NCI-H82 treated with DMSO at 0.1 percent for 48 hours (cell line): ENCODE measurements at regions not wholly inside any gene's neighbourhood (a gene's known extent, or its start where the extent isn't known, plus 50 kb on each side); places are given as distances from the start of the nearest gene placed in this dataset.

Experiments used
- DNase-seq: peaks from one replicate; lab custom pipeline; 2025; ENCODE audit not compliant: unreplicated experiment; lab: John Stamatoyannopoulos, UW

DNA sequence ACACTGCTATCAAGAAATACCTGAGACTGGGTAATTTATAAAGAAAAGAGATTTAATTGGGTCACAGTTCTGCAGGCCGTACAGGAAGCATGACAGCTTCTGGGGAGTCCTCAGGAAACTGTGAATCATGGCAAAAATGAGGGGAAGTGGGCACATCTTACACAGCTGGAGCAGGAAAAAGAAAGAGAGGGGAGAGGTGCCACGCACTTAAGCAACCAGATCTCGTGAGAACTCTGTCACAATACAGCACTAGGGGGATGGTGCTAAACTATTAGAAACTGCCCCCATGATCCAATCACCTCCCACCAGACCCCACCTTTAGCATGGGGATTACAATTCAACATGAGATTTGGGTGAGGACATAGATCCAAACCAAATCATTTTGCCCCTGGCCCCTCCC lies 105.5 kb upstream of the CPLX2 start:
- no peak for DNase-seq

DNA sequence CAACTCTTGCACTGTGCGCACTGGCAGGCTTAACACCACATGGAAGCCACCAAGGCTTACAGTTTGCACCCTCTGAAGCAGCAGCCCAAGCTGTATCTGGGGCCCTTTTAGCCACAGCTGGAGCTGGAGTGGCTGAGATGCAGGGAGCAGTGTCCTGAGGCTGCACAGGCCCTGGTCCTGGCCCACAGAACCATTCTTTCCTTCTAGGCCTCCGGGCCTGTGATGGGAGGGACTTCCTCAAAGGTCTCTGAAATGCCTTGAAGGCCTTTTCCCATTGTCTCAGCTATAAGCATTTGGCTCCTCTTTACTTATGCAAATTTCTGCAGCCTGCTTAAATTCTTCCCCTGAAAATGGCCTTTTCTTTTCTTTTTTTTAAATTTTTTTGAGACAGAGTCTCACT lies 104.4 kb upstream of the CPLX2 start:
- DNase-seq: no peak

DNA sequence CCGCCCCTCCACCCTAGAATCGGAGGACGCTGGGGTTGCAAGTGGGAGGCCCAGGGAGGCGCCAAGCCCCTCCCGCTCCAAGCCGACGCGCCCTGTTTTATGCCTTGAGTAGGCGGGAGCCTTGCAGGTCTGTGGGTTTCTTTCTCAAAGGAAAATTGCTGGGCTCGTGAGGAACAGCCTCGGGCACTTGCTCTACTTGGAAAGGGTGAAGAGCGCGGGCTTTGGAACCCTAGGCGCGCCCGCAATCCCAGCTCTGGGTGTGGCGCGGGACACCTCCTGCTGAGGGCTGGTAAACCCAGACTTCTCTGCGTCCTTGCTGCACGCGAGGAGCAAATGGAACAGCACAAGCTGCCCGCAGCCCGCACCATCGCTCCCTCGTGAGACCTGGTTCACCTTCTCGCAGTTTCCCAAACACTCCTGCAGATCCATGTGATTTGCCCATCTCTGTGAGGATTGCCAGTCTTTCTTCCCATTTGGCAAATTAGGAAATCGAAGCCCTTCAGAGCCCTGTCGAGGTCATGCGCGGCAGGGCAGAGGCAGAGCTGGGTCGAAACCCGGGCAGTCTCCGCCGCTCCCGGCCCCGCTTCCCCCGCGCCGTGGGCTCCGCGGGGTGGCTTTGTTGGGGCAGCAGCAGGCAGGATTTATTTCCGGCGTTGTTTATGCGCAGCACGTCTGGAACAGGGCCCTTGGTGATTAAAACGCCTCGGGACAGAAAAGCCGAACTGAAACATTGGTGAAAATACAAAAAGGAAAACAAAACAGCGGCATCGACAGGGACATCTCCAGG lies 98.4 kb upstream of the CPLX2 start:
- no peak for DNase-seq

DNA sequence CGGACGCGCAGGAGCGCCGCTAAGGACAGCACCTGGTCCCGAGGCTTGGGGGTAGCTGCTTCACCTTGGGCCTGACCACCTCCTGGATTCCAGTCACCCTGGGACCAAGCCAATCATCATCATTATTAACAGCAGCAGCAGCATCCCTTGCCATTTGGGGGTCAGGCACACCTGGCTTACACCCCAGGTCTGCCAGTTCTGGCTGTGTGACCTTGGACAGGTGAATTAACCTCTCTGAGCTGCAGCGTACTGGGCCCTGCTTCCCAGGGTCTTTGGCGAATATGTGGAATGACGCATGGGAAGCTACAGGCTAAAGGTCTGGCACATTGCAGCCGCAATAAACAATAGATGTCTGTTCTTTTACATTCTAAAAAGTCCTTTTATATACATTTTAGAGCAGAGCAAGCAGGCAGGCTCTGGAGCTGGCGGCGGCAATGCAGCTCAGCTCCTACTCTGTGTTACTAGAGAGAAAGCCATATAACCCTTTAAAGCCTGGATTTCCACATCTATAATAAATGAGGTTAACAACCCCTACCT lies 97.8 kb upstream of the CPLX2 start:
- DNase-seq: no peak

DNA sequence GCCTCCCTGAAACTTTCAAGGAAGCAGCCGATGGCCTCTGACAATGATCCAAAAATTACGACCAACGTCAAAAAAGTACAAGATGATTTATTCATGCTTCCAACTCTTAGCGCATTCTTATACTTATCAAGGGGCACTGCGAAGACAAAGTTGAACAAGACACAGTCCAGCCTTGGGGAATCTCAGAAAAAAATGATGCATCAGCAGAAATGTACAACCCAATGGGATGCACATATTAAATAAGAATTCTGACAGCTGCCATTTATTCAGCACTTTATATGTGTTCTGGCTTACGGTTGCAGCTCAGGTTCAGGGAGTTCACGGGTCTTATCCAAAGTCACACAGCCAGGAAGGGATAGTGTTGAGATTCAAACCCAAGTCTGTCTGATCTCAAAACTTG lies 96.0 kb upstream of the CPLX2 start:
- no peak for DNase-seq

DNA sequence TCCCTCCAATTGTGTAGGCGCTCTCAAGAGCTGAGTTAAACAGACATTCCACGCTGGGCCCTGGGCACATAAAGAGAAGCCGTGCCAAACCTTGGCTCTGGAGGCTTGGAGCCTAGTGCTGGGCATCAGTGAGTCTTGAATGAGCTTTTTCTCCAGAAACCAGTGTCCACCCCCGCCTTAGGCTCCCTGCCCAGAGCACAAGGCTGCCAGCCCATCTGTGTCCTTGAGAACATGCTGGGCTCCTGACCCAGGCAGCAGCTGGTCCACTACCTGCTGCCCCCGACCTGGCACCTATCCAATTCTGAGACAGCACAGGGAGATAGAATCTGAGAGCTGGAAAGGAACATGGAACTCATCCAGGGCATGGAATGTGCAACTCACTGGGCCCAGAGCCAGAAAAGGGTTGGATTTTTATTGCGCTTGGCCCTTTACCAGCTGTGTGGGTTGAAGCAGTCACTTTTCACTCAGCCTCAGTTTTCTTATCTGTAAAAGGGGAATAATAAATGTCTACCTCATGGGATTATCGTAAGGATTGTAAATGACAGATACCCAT lies 92.4 kb upstream of the CPLX2 start:
- peak; percentile 25 for DNase-seq

DNA sequence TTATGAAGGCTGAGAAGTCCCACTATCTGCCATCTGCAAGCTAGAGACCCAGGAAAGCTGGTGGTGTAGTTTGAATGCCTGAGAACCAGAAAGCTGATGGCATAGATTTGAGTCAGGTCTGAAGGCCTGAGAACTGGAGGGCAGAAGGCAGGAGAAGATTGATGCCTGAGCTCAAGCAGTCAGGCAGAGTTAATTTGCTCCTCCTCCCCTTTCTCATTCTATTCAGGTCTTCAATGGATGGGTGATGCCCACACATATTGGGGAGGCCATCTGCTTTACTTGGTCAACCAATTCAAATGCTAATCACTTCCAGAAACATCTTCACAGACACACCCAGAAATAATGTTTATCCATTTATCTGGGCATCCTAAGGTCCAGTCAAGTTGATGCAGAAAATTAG lies 87.6 kb upstream of the CPLX2 start:
- no peak for DNase-seq

DNA sequence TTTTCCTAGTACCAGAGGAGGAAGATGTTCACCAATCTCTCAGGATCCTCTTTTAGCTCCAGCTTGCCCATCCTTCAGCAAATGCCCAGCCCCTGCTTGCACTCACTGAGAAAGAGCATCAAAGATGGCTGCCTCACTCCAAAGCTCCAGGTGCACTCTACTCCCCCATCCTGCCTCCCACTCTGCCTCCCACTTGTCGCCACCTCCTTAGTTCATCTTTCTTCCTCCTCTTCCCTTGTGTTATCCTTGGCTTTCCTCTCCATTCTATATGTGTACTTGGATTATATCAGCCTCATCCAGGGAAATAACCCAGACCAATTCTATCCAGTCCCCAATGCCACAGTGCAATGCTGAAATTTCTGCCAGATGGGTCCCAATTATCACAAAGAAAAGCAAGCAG lies 87.1 kb upstream of the CPLX2 start:
- DNase-seq: no peak

DNA sequence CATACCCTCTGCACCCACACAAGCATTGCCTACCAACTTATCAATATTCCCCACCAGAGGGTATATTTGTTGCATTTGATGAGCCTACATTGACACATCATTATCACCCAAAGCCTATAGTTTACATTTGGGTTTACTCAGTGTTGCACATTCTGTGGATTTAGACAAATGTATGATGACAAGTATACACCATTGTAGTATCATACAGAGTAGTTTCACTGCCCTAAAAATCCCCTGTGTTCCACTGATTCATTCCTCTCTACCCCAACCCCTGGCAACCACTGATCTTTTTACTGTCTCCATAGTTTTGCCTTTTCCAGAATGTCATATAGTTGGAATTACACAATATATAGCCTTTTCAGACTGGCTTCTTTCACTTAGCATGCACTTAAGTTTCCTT lies 85.7 kb upstream of the CPLX2 start:
- no peak for DNase-seq

DNA sequence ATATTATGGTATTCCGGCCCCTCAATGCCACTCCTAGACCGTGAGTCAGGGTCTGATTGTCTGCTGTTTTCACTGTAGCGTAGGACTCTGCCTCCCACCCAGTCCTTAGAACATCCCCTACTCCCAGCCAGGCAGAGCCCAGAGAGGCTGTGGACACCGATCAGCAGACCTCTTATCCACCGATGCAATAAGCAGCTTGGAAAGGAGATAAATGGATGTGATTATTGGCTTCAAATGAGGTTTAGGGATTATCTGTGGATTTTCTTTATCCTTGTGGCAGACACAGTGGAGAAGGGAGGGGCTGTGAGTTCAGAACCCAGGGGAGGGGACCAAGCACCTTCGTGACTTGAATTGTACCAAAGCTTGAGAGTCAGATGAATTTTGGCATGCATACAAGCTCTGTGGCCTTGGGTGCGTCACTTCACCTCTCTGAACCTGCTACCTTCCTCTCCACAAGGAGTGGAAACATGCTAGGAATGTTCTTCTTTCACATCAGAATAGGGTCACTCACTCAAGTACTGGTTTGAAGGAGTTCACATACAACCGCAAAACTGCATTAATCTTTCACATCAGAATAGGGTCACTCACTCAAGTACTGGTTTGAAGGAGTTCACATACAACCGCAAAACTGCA lies 83.1 kb upstream of the CPLX2 start:
- peak; percentile 92 for DNase-seq

DNA sequence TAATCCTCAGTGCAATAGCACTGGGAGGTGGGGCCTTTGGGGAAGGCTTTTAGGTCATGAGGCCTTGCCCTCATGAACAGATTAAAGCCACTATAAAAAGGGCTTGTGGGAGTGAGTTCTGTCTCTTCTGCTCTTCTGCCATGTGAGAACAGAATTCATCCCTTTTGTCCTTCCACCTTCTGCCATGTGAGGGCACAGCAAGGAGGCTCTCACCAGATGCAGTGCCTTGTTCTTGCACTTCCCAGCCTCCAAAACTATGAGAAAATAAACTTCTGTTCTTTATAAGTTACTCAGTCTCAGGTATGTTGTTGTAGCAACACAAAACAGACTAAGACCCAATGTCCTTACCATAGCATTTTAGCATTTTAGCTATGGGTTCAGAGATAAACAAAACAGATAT lies 81.7 kb upstream of the CPLX2 start:
- peak; percentile 25 for DNase-seq

DNA sequence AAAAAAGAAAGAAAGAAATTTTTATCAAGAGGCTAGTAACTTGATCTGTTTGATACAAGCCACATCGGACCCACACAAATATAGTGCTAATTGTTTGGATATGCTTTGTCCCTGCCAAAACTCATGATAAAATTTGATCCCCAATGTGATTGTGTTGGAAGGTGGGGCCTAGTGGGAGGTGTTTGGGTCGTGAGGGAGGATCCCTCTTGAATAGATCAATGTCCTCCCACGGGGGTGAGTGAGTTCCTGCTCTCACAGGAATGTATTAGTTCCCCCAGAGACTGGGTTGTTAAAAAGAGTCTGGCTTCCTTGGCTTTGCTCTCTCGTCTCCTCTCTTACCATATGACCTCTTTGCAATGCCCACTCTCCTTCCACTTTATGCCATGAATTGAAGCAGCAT lies 80.6 kb upstream of the CPLX2 start:
- no peak for DNase-seq

DNA sequence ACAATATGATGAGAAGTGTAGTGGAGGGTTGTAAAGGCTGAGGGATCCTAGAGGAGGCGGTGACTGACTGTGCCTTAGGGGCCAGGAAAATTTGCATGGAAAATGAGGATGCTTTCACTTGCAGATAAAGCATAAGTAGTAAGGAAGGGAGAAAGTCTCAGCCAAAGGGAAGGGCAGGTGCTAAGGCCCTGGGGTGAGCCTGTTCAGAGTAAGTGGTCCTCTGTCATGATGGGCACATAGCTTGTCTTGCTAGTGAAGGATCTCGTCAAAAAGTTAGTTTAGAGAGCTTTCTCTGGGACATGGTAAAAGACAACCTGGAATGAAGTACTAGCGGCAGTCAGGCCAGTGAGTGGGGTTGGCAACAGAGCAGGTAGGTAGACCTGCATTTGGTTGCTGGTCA lies 75.4 kb upstream of the CPLX2 start:
- DNase-seq: no peak

DNA sequence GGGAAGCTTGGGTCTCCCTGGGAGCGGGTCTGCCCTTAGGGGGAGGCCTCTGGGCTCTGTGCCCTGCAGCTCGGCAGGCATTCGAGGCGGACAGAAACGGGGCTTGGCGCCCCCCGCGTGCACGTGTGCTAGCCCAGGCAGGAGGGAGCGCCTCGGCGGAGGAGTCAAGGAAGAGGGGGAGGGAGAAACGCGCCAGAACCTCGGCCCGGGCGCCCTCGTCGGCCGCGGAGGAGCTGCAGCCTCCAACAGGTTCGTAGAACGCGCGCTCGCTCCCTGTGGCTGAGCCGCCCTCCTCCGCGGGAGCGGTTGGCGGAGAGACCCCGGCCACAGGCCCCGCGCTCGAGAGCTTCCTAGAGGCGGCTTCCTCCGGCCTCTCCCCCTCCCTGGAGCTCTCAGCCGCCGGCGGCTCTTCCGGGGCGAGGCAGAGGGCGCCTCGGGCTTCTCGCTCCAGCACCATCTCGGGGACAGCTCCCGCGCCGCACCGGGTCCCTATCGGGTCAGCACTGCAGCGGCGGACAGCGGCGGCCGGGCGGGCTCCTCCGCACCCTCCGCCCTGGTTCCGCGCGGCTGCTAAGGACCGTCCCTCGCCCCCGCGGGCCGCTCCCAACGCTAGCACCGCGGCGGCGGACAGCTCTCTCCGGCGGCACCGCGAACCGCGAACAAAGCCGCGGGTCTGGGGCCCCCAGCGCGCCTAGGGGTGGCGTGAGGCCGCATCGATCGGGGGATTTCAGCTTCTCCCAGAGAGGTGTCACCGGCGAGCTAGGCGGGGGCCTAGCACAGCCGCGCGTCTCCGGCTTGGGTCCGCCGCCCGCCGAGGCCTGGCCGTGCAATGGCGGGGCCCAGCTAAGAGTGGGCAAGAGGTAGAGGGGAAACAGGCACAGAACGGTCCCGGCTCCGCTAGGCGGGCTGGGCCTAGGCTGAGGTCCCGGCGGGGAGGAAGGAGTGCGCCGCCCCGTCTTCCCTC lies 74.6 kb upstream of the CPLX2 start:
- DNase-seq: no peak

DNA sequence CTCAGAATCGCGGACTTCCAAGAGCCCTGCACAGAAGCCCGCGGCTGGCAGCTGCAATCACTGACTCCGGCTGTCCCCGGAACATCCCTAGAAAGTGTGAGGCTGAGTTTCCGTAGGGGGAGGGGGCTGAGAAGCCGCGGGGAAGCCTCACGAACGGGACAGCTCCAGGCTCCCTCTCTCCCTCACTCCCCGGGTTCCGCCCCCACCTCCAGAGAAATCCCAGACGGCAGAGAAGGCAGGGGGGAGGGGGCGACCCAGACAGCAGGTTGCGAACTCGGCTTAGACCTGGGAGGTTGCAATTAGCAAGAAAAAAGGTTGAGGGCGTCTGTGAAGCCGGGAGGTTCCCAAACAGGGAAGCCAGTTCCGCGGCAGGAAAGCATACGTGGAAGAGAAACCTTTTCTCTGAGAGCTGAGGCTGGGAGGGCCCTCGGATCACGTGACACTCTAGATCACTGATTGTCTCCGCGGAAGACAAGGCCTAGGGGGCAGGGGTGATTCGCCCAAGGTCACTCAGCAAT lies 73.8 kb upstream of the CPLX2 start:
- DNase-seq: peak; percentile 77

DNA sequence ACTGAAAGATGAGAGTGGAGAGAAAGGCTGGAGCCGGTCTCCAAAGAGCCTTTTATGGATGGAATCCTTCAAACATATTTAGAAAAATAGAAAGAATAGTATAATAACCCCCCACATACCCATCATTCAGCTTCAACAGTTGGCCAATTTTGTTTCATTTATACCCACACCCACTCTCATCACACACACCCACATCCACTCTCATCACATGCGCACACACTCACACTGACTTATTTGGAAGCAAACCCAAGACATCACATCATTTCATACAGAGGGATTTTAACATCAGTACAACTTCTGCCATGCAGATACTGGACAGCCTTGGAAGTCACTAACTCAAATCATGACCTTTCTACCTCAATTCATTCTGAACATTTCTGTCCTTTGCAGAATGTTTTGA lies 72.8 kb upstream of the CPLX2 start:
- DNase-seq: no peak

DNA sequence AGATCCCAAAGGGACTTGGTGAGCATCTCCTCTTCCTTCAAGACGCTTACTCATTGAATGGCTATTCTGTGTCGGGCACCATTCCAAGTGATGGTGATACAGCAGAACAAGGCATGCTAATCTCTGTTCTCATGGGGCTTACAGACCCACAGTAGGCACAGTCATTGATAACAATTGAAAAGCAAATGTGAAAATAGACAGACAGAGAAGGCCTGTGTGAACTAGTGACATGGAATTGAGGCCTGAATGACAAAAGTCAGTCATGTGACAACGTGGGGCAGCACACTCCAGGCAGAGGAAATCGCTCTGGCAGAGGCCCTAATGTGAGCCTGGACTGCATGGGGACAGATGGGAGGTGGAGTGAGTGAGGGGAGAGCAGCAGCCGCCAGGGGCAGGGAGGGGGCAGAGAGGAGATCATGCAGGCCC lies 70.7 kb upstream of the CPLX2 start:
- DNase-seq: peak; percentile 52

DNA sequence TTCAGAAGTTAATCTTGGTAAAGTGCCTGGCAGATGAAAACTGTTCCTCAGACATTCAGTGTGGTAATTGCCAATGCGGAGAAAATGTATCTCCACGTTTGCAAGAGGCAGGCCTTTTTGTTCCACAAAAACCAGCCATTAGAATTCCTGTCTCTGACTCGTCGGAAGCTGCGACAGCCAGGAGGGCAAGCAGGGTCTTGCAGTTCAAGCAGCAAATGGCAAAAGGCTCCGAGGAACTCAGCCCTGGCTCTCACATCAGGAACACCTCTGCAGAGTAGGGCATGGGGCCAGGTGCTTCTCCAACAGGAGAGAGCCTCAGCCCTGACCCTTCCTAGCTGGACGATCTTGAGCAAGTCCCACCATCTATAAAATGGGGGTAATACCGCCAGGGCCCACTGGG lies 69.0 kb upstream of the CPLX2 start:
- no peak for DNase-seq

DNA sequence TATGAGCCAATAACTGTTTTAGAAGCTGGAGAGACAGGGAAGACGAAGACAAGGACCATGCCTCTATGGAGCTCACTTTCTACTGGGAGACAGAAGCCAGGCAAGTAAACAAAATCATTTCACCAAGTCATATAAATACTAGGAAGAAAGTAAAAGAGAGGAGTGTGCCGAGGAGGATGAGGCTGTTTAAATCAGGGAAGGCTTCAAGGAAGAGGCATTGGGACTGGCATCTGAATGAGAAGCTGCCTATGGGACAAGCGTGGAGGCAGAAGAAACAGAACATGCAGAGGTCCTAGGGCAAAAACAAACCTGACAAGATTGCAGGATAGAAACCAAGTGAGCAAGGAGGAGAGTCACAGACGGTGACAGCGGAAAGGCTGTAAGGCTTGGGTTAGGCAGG lies 68.1 kb upstream of the CPLX2 start:
- DNase-seq: no peak

DNA sequence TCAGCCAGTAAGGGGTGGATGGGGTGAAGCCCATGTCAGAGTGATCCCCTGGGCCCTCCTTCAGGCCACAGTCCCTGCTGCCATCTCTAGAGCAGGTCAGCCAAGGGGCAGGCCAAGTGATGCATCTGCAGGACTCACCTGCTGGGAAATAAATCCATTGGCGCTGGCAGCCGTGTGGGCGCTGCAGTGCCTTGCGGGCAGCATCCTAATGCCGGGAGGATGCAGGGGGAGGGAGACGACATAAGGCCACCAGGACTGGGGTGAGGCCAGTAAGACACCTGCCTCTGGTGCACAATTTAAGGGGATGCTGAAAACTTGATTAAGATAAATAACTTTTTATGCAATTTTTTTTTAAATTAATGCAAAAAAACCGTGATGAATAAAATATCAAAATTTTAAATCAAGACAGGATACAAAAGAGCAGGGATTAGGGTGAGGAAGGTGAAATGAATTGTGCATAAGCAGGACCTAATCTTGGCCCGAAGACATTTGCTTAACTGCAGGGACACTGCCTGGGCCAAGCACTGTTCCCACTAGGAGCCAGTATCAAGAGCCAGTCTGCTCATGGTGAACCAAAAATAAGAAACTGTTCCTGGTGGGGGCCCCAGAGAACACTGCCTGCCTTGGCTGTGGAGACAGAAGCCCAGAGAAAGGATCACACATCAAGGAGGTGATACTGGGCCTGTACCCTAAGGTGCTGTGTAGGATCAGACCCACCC lies 67.5 kb upstream of the CPLX2 start:
- DNase-seq: no peak
